ENCODE measurements at regions not wholly inside any gene's neighbourhood (a gene's known extent, or its start where the extent isn't known, plus 50 kb on each side); places are given as distances from the start of the nearest gene placed in this dataset.

GRCh38 chr13:79645569-79645968, 164.6 kb downstream of the NDFIP2 start:
- H2AFZ ChIP-seq (ENCODE audit: low read depth), result no peak overlapping the region
- no peaks in the 10 kb centered on the region for H4K20me1 ChIP-seq (ENCODE audit: insufficient read depth)

DNA sequence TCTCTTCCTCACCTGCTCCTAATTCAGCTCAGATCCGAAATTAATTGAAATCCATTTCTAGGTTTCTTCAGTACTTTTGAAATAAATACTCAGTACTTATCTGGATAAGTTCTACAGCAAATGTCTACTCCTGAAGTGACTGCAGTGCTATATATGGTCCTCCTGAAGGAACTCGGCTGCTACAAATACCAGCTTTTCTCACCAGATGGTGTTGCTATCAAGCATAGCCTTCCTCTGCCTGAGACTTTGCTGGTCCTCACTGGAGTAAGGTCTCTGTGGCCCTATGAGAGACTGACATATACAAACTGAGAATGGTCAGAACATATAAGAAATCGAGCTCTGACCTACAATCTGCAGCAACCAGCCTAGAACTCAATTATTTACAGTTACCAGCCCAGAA, 161.6 kb downstream of the NDFIP2 start:
- no peaks in the 10 kb centered on the region for H3K36me3 ChIP-seq (ENCODE audit: insufficient read depth)
- no peaks in the 10 kb centered on the region for H4K20me1 ChIP-seq (ENCODE audit: insufficient read depth)
- H3K9ac ChIP-seq, result no peak overlapping the region
- no peaks in the 10 kb centered on the region for H3K79me2 ChIP-seq (ENCODE audit: insufficient read depth, low read depth)
- no peaks in the 10 kb centered on the region for H3K4me1 ChIP-seq (ENCODE audit: low read depth, poor library complexity, severe bottlenecking)
- no peak overlapping the region for H3K4me3 ChIP-seq (IDR thresholded peaks at IDR 0.05; ENCODE audit: insufficient read depth, low read depth, low read length)
- no peak overlapping the region for H2AFZ ChIP-seq (ENCODE audit: low read depth)
- no peak overlapping the region for H3K27ac ChIP-seq
- no peaks in the 10 kb centered on the region for H3K27me3 ChIP-seq (ENCODE audit: insufficient read depth, low read depth)
- no peak overlapping the region for H3K4me2 ChIP-seq
- TF ChIP-seq, protein P1, sequence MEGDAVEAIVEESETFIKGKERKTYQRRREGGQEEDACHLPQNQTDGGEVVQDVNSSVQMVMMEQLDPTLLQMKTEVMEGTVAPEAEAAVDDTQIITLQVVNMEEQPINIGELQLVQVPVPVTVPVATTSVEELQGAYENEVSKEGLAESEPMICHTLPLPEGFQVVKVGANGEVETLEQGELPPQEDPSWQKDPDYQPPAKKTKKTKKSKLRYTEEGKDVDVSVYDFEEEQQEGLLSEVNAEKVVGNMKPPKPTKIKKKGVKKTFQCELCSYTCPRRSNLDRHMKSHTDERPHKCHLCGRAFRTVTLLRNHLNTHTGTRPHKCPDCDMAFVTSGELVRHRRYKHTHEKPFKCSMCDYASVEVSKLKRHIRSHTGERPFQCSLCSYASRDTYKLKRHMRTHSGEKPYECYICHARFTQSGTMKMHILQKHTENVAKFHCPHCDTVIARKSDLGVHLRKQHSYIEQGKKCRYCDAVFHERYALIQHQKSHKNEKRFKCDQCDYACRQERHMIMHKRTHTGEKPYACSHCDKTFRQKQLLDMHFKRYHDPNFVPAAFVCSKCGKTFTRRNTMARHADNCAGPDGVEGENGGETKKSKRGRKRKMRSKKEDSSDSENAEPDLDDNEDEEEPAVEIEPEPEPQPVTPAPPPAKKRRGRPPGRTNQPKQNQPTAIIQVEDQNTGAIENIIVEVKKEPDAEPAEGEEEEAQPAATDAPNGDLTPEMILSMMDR (conservative IDR thresholded peaks at IDR 0.05; ENCODE audit: low read depth, low read length), result no peak

More at GRCh38 chr13:79645569-79645968, 164.6 kb downstream of the NDFIP2 start:
- H3K27ac ChIP-seq, result no peak overlapping the region
- H3K9ac ChIP-seq, result no peak overlapping the region
- no peaks in the 10 kb centered on the region for H3K36me3 ChIP-seq (ENCODE audit: insufficient read depth)
- TF ChIP-seq, protein P1 (conservative IDR thresholded peaks at IDR 0.05; ENCODE audit: low read depth, low read length), result no peak
- no peaks in the 10 kb centered on the region for H3K4me1 ChIP-seq (ENCODE audit: low read depth, poor library complexity, severe bottlenecking)
- H3K79me2 ChIP-seq (ENCODE audit: insufficient read depth, low read depth), result no peaks in the 10 kb centered on the region
- H3K4me2 ChIP-seq, result no peak overlapping the region
- H3K27me3 ChIP-seq (ENCODE audit: insufficient read depth, low read depth), result no peaks in the 10 kb centered on the region
- H3K4me3 ChIP-seq (IDR thresholded peaks at IDR 0.05; ENCODE audit: insufficient read depth, low read depth, low read length), result no peak overlapping the region

GRCh38 chr13:79637133-79637763, 156.3 kb downstream of the NDFIP2 start:
- Histone ChIP-seq H3K4me3 (IDR thresholded peaks at IDR 0.05; ENCODE audit: insufficient read depth, low read depth, low read length) (no peak overlapping the region), H3K27me3 (ENCODE audit: insufficient read depth, low read depth) (no peaks in the 10 kb centered on the region), H3K4me2 (no peak overlapping the region), H3K9ac (no peak overlapping the region), H3K79me2 (ENCODE audit: insufficient read depth, low read depth) (no peaks in the 10 kb centered on the region), H2AFZ (ENCODE audit: low read depth) (no peak overlapping the region), H3K36me3 (ENCODE audit: insufficient read depth) (no peaks in the 10 kb centered on the region), H3K27ac (no peak overlapping the region), H4K20me1 (ENCODE audit: insufficient read depth) (no peaks in the 10 kb centered on the region), H3K4me1 (ENCODE audit: low read depth, poor library complexity, severe bottlenecking) (no peaks in the 10 kb centered on the region)
- TF ChIP-seq, protein P1 (conservative IDR thresholded peaks at IDR 0.05; ENCODE audit: low read depth, low read length), result no peak

GRCh38 chr13:79631051-79631659, 150.2 kb downstream of the NDFIP2 start:
- no peak overlapping the region for H3K4me3 ChIP-seq (IDR thresholded peaks at IDR 0.05; ENCODE audit: insufficient read depth, low read depth, low read length)
- no peak overlapping the region for H2AFZ ChIP-seq (ENCODE audit: low read depth)
- H3K9ac ChIP-seq, result no peak overlapping the region
- no peak overlapping the region for H3K4me2 ChIP-seq
- H3K27me3 ChIP-seq (ENCODE audit: insufficient read depth, low read depth), result no peaks in the 10 kb centered on the region
- no peaks in the 10 kb centered on the region for H4K20me1 ChIP-seq (ENCODE audit: insufficient read depth)
- TF ChIP-seq, protein P1 (conservative IDR thresholded peaks at IDR 0.05; ENCODE audit: low read depth, low read length), result no peak
- H3K4me1 ChIP-seq (ENCODE audit: low read depth, poor library complexity, severe bottlenecking), result no peaks in the 10 kb centered on the region
- no peaks in the 10 kb centered on the region for H3K36me3 ChIP-seq (ENCODE audit: insufficient read depth)
- no peak overlapping the region for H3K27ac ChIP-seq
- no peaks in the 10 kb centered on the region for H3K79me2 ChIP-seq (ENCODE audit: insufficient read depth, low read depth)
